Prostate gland (tissue), 2 donors: ENCODE measurements at regions not wholly inside any gene's neighbourhood (a gene's known extent, or its start where the extent isn't known, plus 50 kb on each side); places are given as distances from the start of the nearest gene placed in this dataset.

Source experiments
- CTCF ChIP-seq, 4 experiments: fragments of 200-600 bp in 2 of 4; fragments of 450-650 bp in 2 of 4; sonication (generic) in 2 of 4; IDR thresholded peaks; 1 replicate in 3 of 4; 2 replicates in 1 of 4; pipeline ENCODE4 v1.5.1; 2016 to 2019; ENCODE audit warnings: antibody characterized with exemption in 4 of 4, mild to moderate bottlenecking in 2 of 4, moderate library complexity in 2 of 4
- POLR2A ChIP-seq: fragments of 450-650 bp; IDR thresholded peaks from one replicate; pipeline ENCODE4 v1.6.1; 2016; ENCODE audit warnings: antibody characterized with exemption, mild to moderate bottlenecking
- POLR2AphosphoS5 ChIP-seq: sonication (generic); formaldehyde crosslinking; IDR thresholded peaks from one replicate; pipeline ENCODE4 v1.6.1; 2017; ENCODE audit warnings: antibody characterized with exemption

GRCh38 chr2:19541884-19542283 is 183.5 kb upstream of the OSR1 start:
- no peak for TF ChIP-seq CTCF (IDR thresholded peaks at IDR 0.05)
- no peak for TF ChIP-seq POLR2AphosphoS5
- TF ChIP-seq POLR2A, result no peak
